HG02678 (cell line): ENCODE measurements at regions not wholly inside any gene's neighbourhood (a gene's known extent, or its start where the extent isn't known, plus 50 kb on each side); places are given as distances from the start of the nearest gene placed in this dataset.

Experiments
- ATAC-seq: cut with Tn5 transposase; IDR thresholded peaks from one replicate; pipeline ENCODE4 v1.9.1; 2021; ENCODE audit warnings: mild to moderate bottlenecking, moderate library complexity; ENCODE audit not compliant: unreplicated experiment

- ATAC-seq: no peak
These were observed 400.0 kb upstream of the ADAMTS16 start for GRCh38 chr5:4740156-4740555.

GRCh38 chr5:4758550-4758949 lies 381.6 kb upstream of the ADAMTS16 start:
- no peak for ATAC-seq

- no peak for ATAC-seq
These were observed 381.1 kb upstream of the ADAMTS16 start for GRCh38 chr5:4758996-4759395.

GRCh38 chr5:4762316-4762715 lies 377.8 kb upstream of the ADAMTS16 start:
- no peak for ATAC-seq

- ATAC-seq: no peak
These were observed 374.7 kb upstream of the ADAMTS16 start for GRCh38 chr5:4765411-4765810.

- ATAC-seq: no peak
These were observed 374.0 kb upstream of the ADAMTS16 start for GRCh38 chr5:4766101-4766500.

GRCh38 chr5:4772591-4772990 lies 367.5 kb upstream of the ADAMTS16 start:
- no peak for ATAC-seq

- ATAC-seq: no peak
These were observed 366.3 kb upstream of the ADAMTS16 start for GRCh38 chr5:4773827-4774317.

GRCh38 chr5:4777435-4777834 lies 362.7 kb upstream of the ADAMTS16 start:
- ATAC-seq: no peak

- no peak for ATAC-seq
These were observed 359.5 kb upstream of the ADAMTS16 start for GRCh38 chr5:4780633-4781032.

- no peak for ATAC-seq
These were observed 358.8 kb upstream of the ADAMTS16 start for GRCh38 chr5:4781299-4781698.

- ATAC-seq: no peak
These were observed 354.2 kb upstream of the ADAMTS16 start for GRCh38 chr5:4785971-4786370.

GRCh38 chr5:4797445-4797844 lies 342.7 kb upstream of the ADAMTS16 start:
- no peak for ATAC-seq

- ATAC-seq: no peak
These were observed 338.1 kb upstream of the ADAMTS16 start for GRCh38 chr5:4802044-4802443.

GRCh38 chr5:4804691-4805360 lies 335.3 kb upstream of the ADAMTS16 start:
- ATAC-seq: no peak

GRCh38 chr5:4815002-4815401 lies 325.1 kb upstream of the ADAMTS16 start:
- ATAC-seq: no peak

GRCh38 chr5:4817767-4818166 lies 322.4 kb upstream of the ADAMTS16 start:
- no peak for ATAC-seq

- ATAC-seq: no peak
These were observed 308.8 kb upstream of the ADAMTS16 start for GRCh38 chr5:4831325-4831724.

- ATAC-seq: no peak
These were observed 307.7 kb upstream of the ADAMTS16 start for GRCh38 chr5:4832471-4832870.

- ATAC-seq: no peak
These were observed 306.9 kb upstream of the ADAMTS16 start for GRCh38 chr5:4833104-4833738.

- no peak for ATAC-seq
These were observed 302.6 kb upstream of the ADAMTS16 start for GRCh38 chr5:4837489-4838058.

GRCh38 chr5:4845221-4845620 lies 294.9 kb upstream of the ADAMTS16 start:
- no peak for ATAC-seq
